HepG2 (cell line): ENCODE measurements at regions not wholly inside any gene's neighbourhood (a gene's known extent, or its start where the extent isn't known, plus 50 kb on each side); places are given as distances from the start of the nearest gene placed in this dataset.

ENCODE experiments used
- ATAC-seq: fragments of 200-7000 bp; cut with Tn5 transposase; 3 replicates; pipeline ENCODE4 v1.9.1; 2020; ENCODE audit warnings: mild to moderate bottlenecking, moderate library complexity
- BruUV-seq: library from RNA; stranded (reverse); fragments of 400-500 nt; replicated peaks from 2 replicates; lab custom pipeline; 2021; lab: Mats Ljungman, UMichigan
- CTCF ChIA-PET: fragments of 300-600 bp; formaldehyde crosslinking; extraction: SDS; loops from one replicate; lab custom pipeline; 2021; ENCODE audit warnings: low total read pairs, inconsistent platforms, low intra/inter-chr PET ratio; lab: Yijun Ruan, JAX
- POLR2A ChIA-PET: fragments of 350-600 bp; sonication (Branson Sonifier 250); formaldehyde crosslinking; loops from one replicate; lab custom pipeline; 2020; ENCODE audit warnings: antibody characterized with exemption, inconsistent platforms; lab: Yijun Ruan, JAX
- DNase-seq: peaks from one replicate; pipeline ENCODE4 v3.0.0-alpha.2; 2015; ENCODE audit warnings: low spot score
- FAIRE-seq: peaks from 3 replicates; lab custom pipeline; 2011; peaks lifted over from hg19 to GRCh38; lab: Jason Lieb, UNC
- H2AFZ ChIP-seq: one replicate; pipeline ENCODE4 v1.6.1; 2011; ENCODE audit warnings: low read length, inconsistent platforms
- H3K27ac ChIP-seq: fragments of 300-600 bp; 3 replicates; pipeline ENCODE4 v1.8.0; 2011; ENCODE audit warnings: mixed run types, mild to moderate bottlenecking, mixed read lengths, low read length, inconsistent platforms; ENCODE audit not compliant: insufficient read depth; ENCODE audit errors: extremely low read length
- H3K27me3 ChIP-seq, 2 experiments: fragments of 200-600 bp in 1 of 2; 2 replicates in 1 of 2; 3 replicates in 1 of 2; pipeline versions ENCODE4 v1.6.0 to v1.8.0; 2011; ENCODE audit warnings: low read length in 2 of 2, mild to moderate bottlenecking in 2 of 2, moderate library complexity in 2 of 2, inconsistent platforms in 1 of 2; ENCODE audit not compliant: insufficient read depth in 2 of 2, control insufficient read depth in 1 of 2
- H3K36me3 ChIP-seq, 2 experiments: fragments of 200-600 bp in 1 of 2; replicated peaks in 1 of 2; 2 replicates in 1 of 2; 3 replicates in 1 of 2; pipeline versions ENCODE4 v1.5.1 to v1.8.0; 2011; ENCODE audit warnings: low read length in 2 of 2, inconsistent platforms in 1 of 2; ENCODE audit not compliant: insufficient read depth in 2 of 2, control insufficient read depth in 1 of 2
- H3K4me1 ChIP-seq: 2 replicates; pipeline ENCODE4 v1.5.1; 2012; ENCODE audit warnings: low read length, inconsistent platforms; ENCODE audit not compliant: insufficient read depth
- H3K4me2 ChIP-seq: 2 replicates; pipeline ENCODE4 v1.6.0; 2011; ENCODE audit warnings: low read depth, low read length, inconsistent platforms
- H3K4me3 ChIP-seq, 3 experiments: fragments of 200-600 bp in 1 of 3; sonication (generic), shearing (Covaris generic) in 1 of 3; replicated peaks in 1 of 3; 2 replicates each; pipeline ENCODE4 v1.5.1; 2011 to 2016; ENCODE audit warnings: low read length in 3 of 3, inconsistent platforms in 2 of 3, low read depth in 2 of 3, mild to moderate bottlenecking in 2 of 3, control low read depth in 1 of 3, mixed read lengths in 1 of 3; ENCODE audit not compliant: insufficient read depth in 1 of 3
- H3K79me2 ChIP-seq: one replicate; pipeline ENCODE4 v1.6.1; 2011; ENCODE audit warnings: low read length, inconsistent platforms; ENCODE audit not compliant: insufficient read depth
- H3K9ac ChIP-seq: 2 replicates; pipeline ENCODE4 v1.6.0; 2011; ENCODE audit warnings: mild to moderate bottlenecking, low read depth, low read length, inconsistent platforms; ENCODE audit not compliant: insufficient read depth
- H3K9me3 ChIP-seq: 2 replicates; pipeline ENCODE4 v1.5.1; 2012; ENCODE audit warnings: mild to moderate bottlenecking, low read length
- H4K20me1 ChIP-seq: 2 replicates; pipeline ENCODE4 v1.6.0; 2011; ENCODE audit warnings: inconsistent platforms, mild to moderate bottlenecking, low read length, moderate library complexity; ENCODE audit not compliant: insufficient read depth
- ARHGAP35 ChIP-seq: sonication (generic); formaldehyde crosslinking; IDR thresholded peaks from 2 replicates; pipeline ENCODE4 v1.9.0; 2022; ENCODE audit warnings: mild to moderate bottlenecking, inconsistent platforms, moderate library complexity, missing genetic modification reagents, borderline replicate concordance
- ATF7-NPFF ChIP-seq: sonication (generic); formaldehyde crosslinking; IDR thresholded peaks from 2 replicates; pipeline ENCODE4 v1.8.1; 2023; ENCODE audit warnings: mild to moderate bottlenecking, low read depth, missing genetic modification reagents, moderate library complexity
- DRAP1 ChIP-seq: IDR thresholded peaks from 2 replicates; pipeline ENCODE4 v1.6.1; 2016; ENCODE audit warnings: missing genetic modification reagents, missing compliant biosample characterization
- HIVEP1 ChIP-seq: sonication (generic); formaldehyde crosslinking; IDR thresholded peaks from 2 replicates; pipeline ENCODE4 v1.4.0; 2020; ENCODE audit warnings: mild to moderate bottlenecking, missing genetic modification reagents
- MLX ChIP-seq: IDR thresholded peaks from 2 replicates; pipeline ENCODE4 v1.6.1; 2016
- NR0B2 ChIP-seq: sonication (generic); formaldehyde crosslinking; IDR thresholded peaks from 2 replicates; pipeline ENCODE4 v1.4.0; 2020; ENCODE audit warnings: mild to moderate bottlenecking, missing genetic modification reagents
- PHF8 ChIP-seq: sonication (generic); formaldehyde crosslinking; IDR thresholded peaks from 2 replicates; pipeline ENCODE4 v1.5.0; 2020; ENCODE audit warnings: missing genetic modification reagents
- SMAD1 ChIP-seq: sonication (generic); formaldehyde crosslinking; IDR thresholded peaks from 2 replicates; pipeline ENCODE4 v1.4.0; 2020; ENCODE audit warnings: missing genetic modification reagents, low read depth, mild to moderate bottlenecking, borderline replicate concordance
- SRF ChIP-seq: IDR thresholded peaks from 2 replicates; pipeline ENCODE4 v1.6.1; 2011; ENCODE audit warnings: mild to moderate bottlenecking, low read depth, low read length, moderate library complexity
- XRCC5 ChIP-seq: fragments of 200-400 bp; formaldehyde crosslinking; optimal IDR thresholded peaks from 2 replicates; pipeline ENCODE3; 2017; ENCODE audit warnings: mild to moderate bottlenecking, low read length
- ZBTB38 ChIP-seq: sonication (generic); formaldehyde crosslinking; IDR thresholded peaks from 2 replicates; pipeline ENCODE4 v1.5.1; 2020; ENCODE audit warnings: mild to moderate bottlenecking, missing genetic modification reagents
- ZBTB8A ChIP-seq: sonication (generic); formaldehyde crosslinking; IDR thresholded peaks from 2 replicates; pipeline ENCODE4 v1.4.0; 2020; ENCODE audit warnings: mild to moderate bottlenecking, low read depth, missing genetic modification reagents, borderline replicate concordance
- ZFP36L1 ChIP-seq: sonication (generic); formaldehyde crosslinking; IDR thresholded peaks from 2 replicates; pipeline ENCODE4 v1.8.0; 2022; ENCODE audit warnings: mild to moderate bottlenecking, missing genetic modification reagents, moderate library complexity
- ZNF780A ChIP-seq: sonication (generic); formaldehyde crosslinking; IDR thresholded peaks from 2 replicates; pipeline ENCODE4 v1.8.0; 2022; ENCODE audit warnings: mild to moderate bottlenecking, missing genetic modification reagents, moderate library complexity
- ZXDC ChIP-seq: sonication (generic); formaldehyde crosslinking; IDR thresholded peaks from 2 replicates; pipeline ENCODE4 v1.5.0; 2020; ENCODE audit warnings: mild to moderate bottlenecking, missing genetic modification reagents
- WGBS: methylation state at CpG from one replicate; pipeline ENCODE4 v1.1.6; 2017; ENCODE audit warnings: low lambda C conversion rate; 5-methylcytosine and 5-hydroxymethylcytosine counted together
- in situ Hi-C: cut with HindIII; loops from 2 replicates; pipeline ENCODE4 v1.10.0; 2017; ENCODE audit warnings: low pct_unique_long_range_greater_than_20kb; ENCODE audit not compliant: extremely low pct_ligation_motif_present
- intact Hi-C: fragments of 100-400 bp; cut with micrococcal nuclease; formaldehyde crosslinking; loops from one replicate; pipeline ENCODE4 v1.10.0; 2022; ENCODE audit not compliant: unreplicated experiment

GRCh38 chr12:70052476-70052875 lies 190.8 kb upstream of the CNOT2 start:
- DNase-seq (no peak), FAIRE-seq (no peak), ATAC-seq (no peak)
- TF ChIP-seq HIVEP1 (CRISPR knock-in tag) (no peak), DRAP1 (CRISPR knock-in tag) (no peak), PHF8 (CRISPR knock-in tag) (no peak), SMAD1 (CRISPR knock-in tag) (no peak), ZBTB8A (no peak), XRCC5 (no peak), ZFP36L1 (no peak), ARHGAP35 (CRISPR knock-in tag) (no peak), ZNF780A (CRISPR knock-in tag) (no peak), ZBTB38 (CRISPR knock-in tag) (no peak), ATF7-NPFF (CRISPR knock-in tag) (no peak), ZXDC (CRISPR knock-in tag) (no peak), SRF (no peak), NR0B2 (CRISPR knock-in tag) (no peak), MLX (no peak)
- H3K79me2 ChIP-seq = no peaks in the 10 kb centered on the region
- no peak overlapping the region for H3K9ac ChIP-seq
- no peaks in the 10 kb centered on the region for H3K9me3 ChIP-seq
- H3K4me2 ChIP-seq = no peak overlapping the region
- WGBS = 71% methylated on average over 1 of the region's 1 CpG
- H3K27me3 ChIP-seq = peaks cover 0 to 3% of the 10 kb centered on the region in 2 experiments; a peak in 1 of 5 replicates
- in situ Hi-C loops (no loop called here), intact Hi-C loops (no loop called here)
- CTCF ChIA-PET = no interaction called here
- POLR2A ChIA-PET = no interaction called here
- no peak overlapping the region for H3K4me3 ChIP-seq
- BruUV-seq = no TSS peak
- H4K20me1 ChIP-seq = no peaks in the 10 kb centered on the region
- H3K36me3 ChIP-seq = no peaks in the 10 kb centered on the region
- H3K27ac ChIP-seq = no peak overlapping the region
- H2AFZ ChIP-seq = no peak overlapping the region
- peaks cover 11% of the 10 kb centered on the region for H3K4me1 ChIP-seq
